GM12864 (cell line): ENCODE measurements at regions not wholly inside any gene's neighbourhood (a gene's known extent, or its start where the extent isn't known, plus 50 kb on each side); places are given as distances from the start of the nearest gene placed in this dataset.
A peak's percentile ranks its signal among the peaks of the same experiment; 100 is the strongest.

Experiments
- DNase-seq: peaks from one replicate; pipeline ENCODE4 v3.0.0-alpha.2; 2011; ENCODE audit warnings: low read depth
- H3K4me3 ChIP-seq: 2 replicates; pipeline ENCODE4 v1.5.1; 2011; ENCODE audit warnings: mild to moderate bottlenecking, low read depth, low read length, control low read depth
- CTCF ChIP-seq: IDR thresholded peaks from 2 replicates; pipeline ENCODE4 v1.5.1; 2011; ENCODE audit warnings: low read depth, mild to moderate bottlenecking, moderate library complexity, low read length, control low read depth, inconsistent platforms; ENCODE audit errors: missing control alignments

GRCh38 chr15:47862402-47862801 is 145.1 kb downstream of the SEMA6D start:
- peak; percentile 29 for DNase-seq
- H3K4me3 ChIP-seq, result no peak overlapping the region
- no peak for TF ChIP-seq CTCF

GRCh38 chr15:47866446-47866845 is 149.1 kb downstream of the SEMA6D start:
- no peak overlapping the region for H3K4me3 ChIP-seq
- no peak for DNase-seq
- TF ChIP-seq CTCF, result no peak

- no peak for DNase-seq
- no peak for TF ChIP-seq CTCF
- H3K4me3 ChIP-seq, result no peak overlapping the region
These were observed 153.1 kb downstream of the SEMA6D start for GRCh38 chr15:47870300-47870955.

- DNase-seq, result no peak
- no peak overlapping the region for H3K4me3 ChIP-seq
- TF ChIP-seq CTCF, result no peak
These were observed 153.8 kb downstream of the SEMA6D start for GRCh38 chr15:47870956-47871625.

- TF ChIP-seq CTCF, result no peak
- DNase-seq, result no peak
- H3K4me3 ChIP-seq, result no peak overlapping the region
These were observed 154.9 kb downstream of the SEMA6D start for GRCh38 chr15:47872208-47872607.

- no peak for TF ChIP-seq CTCF
- H3K4me3 ChIP-seq, result no peak overlapping the region
These were observed 155.6 kb downstream of the SEMA6D start for GRCh38 chr15:47872869-47873432.

More at GRCh38 chr15:47872869-47873432, 155.6 kb downstream of the SEMA6D start:
- no peak for DNase-seq
